HepG2 (cell line): ENCODE measurements at regions not wholly inside any gene's neighbourhood (a gene's known extent, or its start where the extent isn't known, plus 50 kb on each side); places are given as distances from the start of the nearest gene placed in this dataset.
A peak's percentile ranks its signal among the peaks of the same experiment; 100 is the strongest.
"Not testable (repeated sequence)": the region's sequence is repeated elsewhere in the genome, so short reads cannot be mapped to it uniquely, and the experiment has no call there.

Experiments
- ATAC-seq: fragments of 200-7000 bp; cut with Tn5 transposase; 3 replicates; pipeline ENCODE4 v1.9.1; 2020; ENCODE audit warnings: mild to moderate bottlenecking, moderate library complexity
- BruUV-seq: library from RNA; stranded (reverse); fragments of 400-500 nt; replicated peaks from 2 replicates; lab custom pipeline; 2021; lab: Mats Ljungman, UMichigan
- CTCF ChIA-PET: fragments of 300-600 bp; formaldehyde crosslinking; extraction: SDS; loops from one replicate; lab custom pipeline; 2021; ENCODE audit warnings: low total read pairs, inconsistent platforms, low intra/inter-chr PET ratio; lab: Yijun Ruan, JAX
- POLR2A ChIA-PET: fragments of 350-600 bp; sonication (Branson Sonifier 250); formaldehyde crosslinking; loops from one replicate; lab custom pipeline; 2020; ENCODE audit warnings: antibody characterized with exemption, inconsistent platforms; lab: Yijun Ruan, JAX
- DNase-seq: peaks from one replicate; pipeline ENCODE4 v3.0.0-alpha.2; 2015; ENCODE audit warnings: low spot score
- FAIRE-seq: peaks from 3 replicates; lab custom pipeline; 2011; peaks lifted over from hg19 to GRCh38; lab: Jason Lieb, UNC
- H2AFZ ChIP-seq: one replicate; pipeline ENCODE4 v1.6.1; 2011; ENCODE audit warnings: low read length, inconsistent platforms
- H3K27ac ChIP-seq: fragments of 300-600 bp; 3 replicates; pipeline ENCODE4 v1.8.0; 2011; ENCODE audit warnings: mixed run types, mild to moderate bottlenecking, mixed read lengths, low read length, inconsistent platforms; ENCODE audit not compliant: insufficient read depth; ENCODE audit errors: extremely low read length
- H3K27me3 ChIP-seq, 2 experiments: fragments of 200-600 bp in 1 of 2; 2 replicates in 1 of 2; 3 replicates in 1 of 2; pipeline versions ENCODE4 v1.6.0 to v1.8.0; 2011; ENCODE audit warnings: low read length in 2 of 2, mild to moderate bottlenecking in 2 of 2, moderate library complexity in 2 of 2, inconsistent platforms in 1 of 2; ENCODE audit not compliant: insufficient read depth in 2 of 2, control insufficient read depth in 1 of 2
- H3K36me3 ChIP-seq, 2 experiments: fragments of 200-600 bp in 1 of 2; replicated peaks in 1 of 2; 2 replicates in 1 of 2; 3 replicates in 1 of 2; pipeline versions ENCODE4 v1.5.1 to v1.8.0; 2011; ENCODE audit warnings: low read length in 2 of 2, inconsistent platforms in 1 of 2; ENCODE audit not compliant: insufficient read depth in 2 of 2, control insufficient read depth in 1 of 2
- H3K4me1 ChIP-seq: 2 replicates; pipeline ENCODE4 v1.5.1; 2012; ENCODE audit warnings: low read length, inconsistent platforms; ENCODE audit not compliant: insufficient read depth
- H3K4me2 ChIP-seq: 2 replicates; pipeline ENCODE4 v1.6.0; 2011; ENCODE audit warnings: low read depth, low read length, inconsistent platforms
- H3K4me3 ChIP-seq, 3 experiments: fragments of 200-600 bp in 1 of 3; sonication (generic), shearing (Covaris generic) in 1 of 3; replicated peaks in 1 of 3; 2 replicates each; pipeline ENCODE4 v1.5.1; 2011 to 2016; ENCODE audit warnings: low read length in 3 of 3, inconsistent platforms in 2 of 3, low read depth in 2 of 3, mild to moderate bottlenecking in 2 of 3, control low read depth in 1 of 3, mixed read lengths in 1 of 3; ENCODE audit not compliant: insufficient read depth in 1 of 3
- H3K79me2 ChIP-seq: one replicate; pipeline ENCODE4 v1.6.1; 2011; ENCODE audit warnings: low read length, inconsistent platforms; ENCODE audit not compliant: insufficient read depth
- H3K9ac ChIP-seq: 2 replicates; pipeline ENCODE4 v1.6.0; 2011; ENCODE audit warnings: mild to moderate bottlenecking, low read depth, low read length, inconsistent platforms; ENCODE audit not compliant: insufficient read depth
- H3K9me3 ChIP-seq: 2 replicates; pipeline ENCODE4 v1.5.1; 2012; ENCODE audit warnings: mild to moderate bottlenecking, low read length
- H4K20me1 ChIP-seq: 2 replicates; pipeline ENCODE4 v1.6.0; 2011; ENCODE audit warnings: inconsistent platforms, mild to moderate bottlenecking, low read length, moderate library complexity; ENCODE audit not compliant: insufficient read depth
- WGBS: methylation state at CpG from one replicate; pipeline ENCODE4 v1.1.6; 2017; ENCODE audit warnings: low lambda C conversion rate; 5-methylcytosine and 5-hydroxymethylcytosine counted together
- in situ Hi-C: cut with HindIII; loops from 2 replicates; pipeline ENCODE4 v1.10.0; 2017; ENCODE audit warnings: low pct_unique_long_range_greater_than_20kb; ENCODE audit not compliant: extremely low pct_ligation_motif_present
- intact Hi-C: fragments of 100-400 bp; cut with micrococcal nuclease; formaldehyde crosslinking; loops from one replicate; pipeline ENCODE4 v1.10.0; 2022; ENCODE audit not compliant: unreplicated experiment

DNA sequence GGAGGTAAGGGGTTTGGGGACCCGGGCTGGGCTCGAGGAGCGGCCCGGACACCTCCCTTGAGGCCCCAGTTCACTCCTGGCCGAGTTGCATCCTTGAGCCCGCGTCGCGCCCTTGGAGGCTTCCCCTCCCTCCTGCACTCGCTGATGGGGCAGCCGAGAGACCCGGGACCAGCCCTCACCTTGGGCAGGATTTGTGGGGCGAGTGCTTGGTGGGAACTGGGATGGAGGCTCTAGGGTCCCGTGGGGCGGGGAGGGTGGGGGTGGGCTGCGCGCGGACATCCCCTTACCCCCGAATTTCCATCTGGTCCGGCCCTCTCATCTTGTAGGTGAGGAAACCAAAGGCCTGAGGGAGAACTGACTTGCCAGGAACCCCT is 134.9 kb upstream of the ERV3-1 start:
- FAIRE-seq, H3K79me2 ChIP-seq, POLR2A ChIA-PET, H3K27ac ChIP-seq, H3K9me3 ChIP-seq, DNase-seq, H4K20me1 ChIP-seq, in situ Hi-C loops, intact Hi-C loops, H3K27me3 ChIP-seq, H3K4me1 ChIP-seq, H3K36me3 ChIP-seq, H2AFZ ChIP-seq, H3K9ac ChIP-seq, CTCF ChIA-PET, ATAC-seq, BruUV-seq: not testable (repeated sequence)
- H3K4me3 ChIP-seq, result peak overlapping the region in 1 of 3 experiments; percentile 24; a peak in 2 of 6 replicates
- 0 out of 2 replicates have a peak overlapping the region, but pooled peaks have one; percentile 7 for H3K4me2 ChIP-seq
- no CpG with 5 or more reads among the region's 20 CpGs for WGBS

- CTCF ChIA-PET, H2AFZ ChIP-seq, H3K27me3 ChIP-seq, FAIRE-seq, POLR2A ChIA-PET, H3K4me1 ChIP-seq, H3K4me2 ChIP-seq, DNase-seq, H3K79me2 ChIP-seq, BruUV-seq, intact Hi-C loops, H3K9me3 ChIP-seq, H3K36me3 ChIP-seq, ATAC-seq, H3K9ac ChIP-seq, H4K20me1 ChIP-seq, in situ Hi-C loops, H3K4me3 ChIP-seq, H3K27ac ChIP-seq: not testable (repeated sequence)
- WGBS, result no CpG with 5 or more reads among the region's 79 CpGs
Measured at GRCh38 chr7:65140543-65141404, 134.3 kb upstream of the ERV3-1 start.

GRCh38 chr7:65136850-65137249 is 130.4 kb upstream of the ERV3-1 start:
- H3K9me3 ChIP-seq, CTCF ChIA-PET, H2AFZ ChIP-seq, H4K20me1 ChIP-seq, H3K4me2 ChIP-seq, POLR2A ChIA-PET, H3K27me3 ChIP-seq, H3K27ac ChIP-seq, in situ Hi-C loops, H3K9ac ChIP-seq, ATAC-seq, intact Hi-C loops, H3K36me3 ChIP-seq, H3K79me2 ChIP-seq, H3K4me3 ChIP-seq, DNase-seq, FAIRE-seq, BruUV-seq, H3K4me1 ChIP-seq: not testable (repeated sequence)
- no CpG with 5 or more reads among the region's 5 CpGs for WGBS

DNA sequence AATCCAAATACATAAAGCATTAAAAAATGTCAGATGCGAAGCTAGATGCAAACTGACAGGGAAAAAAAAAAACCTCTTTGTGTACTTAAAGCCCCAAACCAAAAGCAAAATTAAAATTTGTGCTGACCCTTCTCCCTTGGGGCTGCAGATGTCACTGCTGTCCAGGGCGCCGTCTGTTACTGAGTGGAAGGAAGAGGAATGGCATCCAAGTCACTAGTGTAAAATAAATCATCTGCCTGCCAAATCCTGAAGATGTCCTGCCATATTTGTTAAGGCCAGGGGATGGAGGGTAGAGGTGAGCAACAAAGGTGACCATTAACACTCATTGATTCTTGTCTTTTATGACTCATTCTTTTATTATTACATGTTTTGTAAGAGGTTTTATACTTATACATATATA is 126.6 kb upstream of the ERV3-1 start:
- FAIRE-seq, H3K36me3 ChIP-seq, H4K20me1 ChIP-seq, H3K9me3 ChIP-seq, H3K27me3 ChIP-seq, intact Hi-C loops, H2AFZ ChIP-seq, H3K79me2 ChIP-seq, H3K4me1 ChIP-seq, H3K4me3 ChIP-seq, H3K27ac ChIP-seq, DNase-seq, H3K4me2 ChIP-seq, in situ Hi-C loops, POLR2A ChIA-PET, H3K9ac ChIP-seq, BruUV-seq, CTCF ChIA-PET: not testable (repeated sequence)
- no CpG with 5 or more reads among the region's 3 CpGs for WGBS
- peak; percentile 74 for ATAC-seq
